ENCODE measurements at regions not wholly inside any gene's neighbourhood (a gene's known extent, or its start where the extent isn't known, plus 50 kb on each side); places are given as distances from the start of the nearest gene placed in this dataset.

DNA sequence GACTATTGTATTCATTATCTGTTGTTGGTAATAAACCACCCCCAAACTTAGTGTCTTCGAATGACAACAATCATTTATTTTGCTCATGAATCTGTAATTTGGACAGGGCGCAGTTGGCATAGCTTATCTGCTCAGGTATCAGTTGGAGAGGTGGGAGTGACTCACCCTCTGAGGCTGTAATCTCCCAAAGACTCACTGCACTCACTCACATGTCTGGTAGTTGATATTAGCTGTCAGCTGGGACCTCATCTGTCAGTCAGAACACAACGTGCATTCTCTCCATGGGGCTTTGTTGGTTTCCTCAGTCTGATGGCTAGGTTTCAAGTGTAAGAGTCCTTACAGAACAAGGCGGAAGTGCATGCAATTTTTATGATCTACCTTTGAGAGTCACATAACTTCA lies 183.5 kb upstream of the PRNP start:
- H3K9me3 ChIP-seq (replicated peaks), result peaks cover 14% of the 10 kb centered on the region
- H3K4me3 ChIP-seq, result no peak overlapping the region
- no peaks in the 10 kb centered on the region for H3K36me3 ChIP-seq
- intact Hi-C loops (cut with micrococcal nuclease), result no loop called here
- no peaks in the 10 kb centered on the region for H3K4me1 ChIP-seq
- no peak overlapping the region for H3K27ac ChIP-seq (replicated peaks)
- DNase-seq, result no peak
- TF ChIP-seq, protein P1, sequence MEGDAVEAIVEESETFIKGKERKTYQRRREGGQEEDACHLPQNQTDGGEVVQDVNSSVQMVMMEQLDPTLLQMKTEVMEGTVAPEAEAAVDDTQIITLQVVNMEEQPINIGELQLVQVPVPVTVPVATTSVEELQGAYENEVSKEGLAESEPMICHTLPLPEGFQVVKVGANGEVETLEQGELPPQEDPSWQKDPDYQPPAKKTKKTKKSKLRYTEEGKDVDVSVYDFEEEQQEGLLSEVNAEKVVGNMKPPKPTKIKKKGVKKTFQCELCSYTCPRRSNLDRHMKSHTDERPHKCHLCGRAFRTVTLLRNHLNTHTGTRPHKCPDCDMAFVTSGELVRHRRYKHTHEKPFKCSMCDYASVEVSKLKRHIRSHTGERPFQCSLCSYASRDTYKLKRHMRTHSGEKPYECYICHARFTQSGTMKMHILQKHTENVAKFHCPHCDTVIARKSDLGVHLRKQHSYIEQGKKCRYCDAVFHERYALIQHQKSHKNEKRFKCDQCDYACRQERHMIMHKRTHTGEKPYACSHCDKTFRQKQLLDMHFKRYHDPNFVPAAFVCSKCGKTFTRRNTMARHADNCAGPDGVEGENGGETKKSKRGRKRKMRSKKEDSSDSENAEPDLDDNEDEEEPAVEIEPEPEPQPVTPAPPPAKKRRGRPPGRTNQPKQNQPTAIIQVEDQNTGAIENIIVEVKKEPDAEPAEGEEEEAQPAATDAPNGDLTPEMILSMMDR (IDR thresholded peaks at IDR 0.05; ENCODE audit: borderline replicate concordance), result no peak
- H3K27me3 ChIP-seq (ENCODE audit: low read depth), result peaks cover 28% of the 10 kb centered on the region

DNA sequence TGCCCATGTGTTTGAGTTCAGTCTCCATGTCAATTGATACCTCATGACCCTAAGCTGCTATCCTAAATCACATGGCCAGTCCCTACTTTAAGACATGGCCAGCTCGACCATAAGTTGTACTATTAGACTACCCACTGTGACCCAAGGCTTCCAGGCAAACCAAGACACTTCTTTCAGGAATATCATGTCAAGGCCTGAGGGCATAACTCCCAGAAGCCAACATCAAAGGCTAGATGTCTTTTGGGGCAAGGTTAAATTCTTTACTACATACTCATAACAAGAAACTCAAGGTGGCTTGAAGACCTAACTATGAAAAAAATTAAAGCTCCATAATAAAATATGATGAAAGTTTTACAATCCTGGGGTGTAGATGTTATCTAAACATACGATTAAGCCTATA lies 192.9 kb upstream of the PRNP start:
- H3K27me3 ChIP-seq (ENCODE audit: low read depth), result no peaks in the 10 kb centered on the region
- H3K9me3 ChIP-seq (replicated peaks), result peaks cover 14% of the 10 kb centered on the region
- DNase-seq, result no peak
- no peaks in the 10 kb centered on the region for H3K36me3 ChIP-seq
- H3K27ac ChIP-seq (replicated peaks), result no peak overlapping the region
- TF ChIP-seq, protein P1 (IDR thresholded peaks at IDR 0.05; ENCODE audit: borderline replicate concordance), result no peak
- intact Hi-C loops (cut with micrococcal nuclease), result no loop called here
- H3K4me1 ChIP-seq, result no peaks in the 10 kb centered on the region
- H3K4me3 ChIP-seq, result no peak overlapping the region

DNA sequence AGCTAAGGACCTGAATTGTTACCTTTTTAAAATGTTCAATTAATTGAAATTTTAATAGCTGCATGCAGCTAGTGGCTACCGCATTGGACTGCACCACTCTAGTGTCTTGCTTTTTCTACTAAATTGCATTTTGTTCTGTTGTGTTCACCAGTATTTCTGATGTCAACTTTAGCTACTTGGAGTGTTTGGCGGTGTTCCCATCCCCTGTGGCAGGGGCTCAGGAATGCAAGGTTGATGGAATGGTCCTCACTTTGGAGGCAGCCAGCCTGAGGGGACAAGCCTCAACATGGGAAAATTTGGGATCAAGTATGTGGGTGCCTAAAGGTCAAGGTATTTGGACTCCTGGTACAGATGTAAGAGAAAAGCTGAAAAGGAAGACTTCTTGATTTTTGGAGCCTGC lies 194.6 kb upstream of the PRNP start:
- no peak overlapping the region for H3K27ac ChIP-seq (replicated peaks)
- no peak for DNase-seq

DNA sequence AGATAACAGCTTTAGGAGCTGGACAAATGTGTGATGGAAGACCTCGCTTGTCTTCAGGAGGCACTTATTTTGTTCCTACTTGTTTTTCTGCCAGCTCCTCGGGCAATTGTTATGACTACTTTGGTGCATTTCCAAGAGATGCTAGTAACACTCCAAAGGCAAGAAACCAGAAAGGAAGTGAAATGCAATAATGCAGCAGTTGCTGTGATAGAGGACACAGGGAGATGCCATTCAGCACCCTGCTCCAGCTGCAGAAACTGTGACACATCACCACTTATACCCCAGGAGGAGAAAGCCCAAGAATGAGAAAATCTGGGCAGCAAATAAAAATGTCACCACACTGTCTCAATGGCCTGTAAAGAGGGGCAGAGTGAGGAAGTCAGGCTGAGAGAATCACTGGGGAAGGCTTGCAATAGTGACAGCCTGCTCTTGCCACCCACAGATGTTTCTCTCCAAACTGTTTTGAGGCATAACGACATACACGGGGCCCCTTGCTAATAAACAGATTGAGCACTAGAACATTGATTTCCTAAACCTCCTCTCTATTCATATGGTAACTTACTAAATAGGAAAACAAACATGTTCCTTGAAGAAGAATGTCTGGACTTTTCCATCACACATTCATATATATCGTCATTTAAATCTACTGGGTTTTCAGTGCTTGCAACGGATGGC lies 195.5 kb upstream of the PRNP start:
- Histone ChIP-seq H3K4me3 (no peak overlapping the region), H3K9me3 (replicated peaks) (no peaks in the 10 kb centered on the region), H3K4me1 (no peaks in the 10 kb centered on the region), H3K36me3 (no peaks in the 10 kb centered on the region), H3K27me3 (ENCODE audit: low read depth) (peaks cover 4% of the 10 kb centered on the region), H3K27ac (replicated peaks) (no peak overlapping the region)
- TF ChIP-seq, protein P1 (IDR thresholded peaks at IDR 0.05; ENCODE audit: borderline replicate concordance), result no peak
- intact Hi-C loops (cut with micrococcal nuclease), result no loop called here
- no peak for DNase-seq

More for the DNA sequence above, 194.6 kb upstream of the PRNP start:
- Histone ChIP-seq H3K9me3 (replicated peaks) (peaks cover 6% of the 10 kb centered on the region), H3K4me1 (no peaks in the 10 kb centered on the region), H3K36me3 (no peaks in the 10 kb centered on the region), H3K4me3 (no peak overlapping the region), H3K27me3 (ENCODE audit: low read depth) (peaks cover 4% of the 10 kb centered on the region)
- TF ChIP-seq, protein P1 (IDR thresholded peaks at IDR 0.05; ENCODE audit: borderline replicate concordance), result no peak
- intact Hi-C loops (cut with micrococcal nuclease), result no loop called here

DNA sequence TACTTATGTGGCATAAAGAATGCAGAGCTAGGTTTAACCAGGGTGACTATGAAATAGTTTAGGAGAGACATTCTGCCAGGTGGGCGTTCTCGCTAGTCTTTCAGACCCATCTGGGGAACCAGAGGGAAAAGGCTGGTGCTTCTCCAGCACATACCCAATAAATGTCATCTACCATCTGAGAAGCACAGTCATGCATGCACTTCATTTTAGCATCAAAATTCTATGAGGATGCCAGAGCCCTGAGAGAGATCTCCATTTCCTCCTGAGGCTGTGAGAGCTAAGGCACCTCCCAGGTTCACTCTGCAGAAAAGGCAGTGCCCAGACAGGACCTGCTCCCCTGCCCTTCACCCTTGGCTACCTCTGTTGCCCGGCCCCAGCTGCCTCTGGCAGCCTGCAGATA lies 196.2 kb upstream of the PRNP start:
- Histone ChIP-seq H3K27me3 (ENCODE audit: low read depth) (peaks cover 4% of the 10 kb centered on the region), H3K27ac (replicated peaks) (no peak overlapping the region), H3K36me3 (no peaks in the 10 kb centered on the region), H3K4me3 (no peak overlapping the region), H3K4me1 (no peaks in the 10 kb centered on the region), H3K9me3 (replicated peaks) (no peaks in the 10 kb centered on the region)
- intact Hi-C loops (cut with micrococcal nuclease), result no loop called here
- TF ChIP-seq, protein P1 (IDR thresholded peaks at IDR 0.05; ENCODE audit: borderline replicate concordance), result no peak
- DNase-seq, result no peak
